Middle frontal gyrus (tissue), 1 donor: ENCODE measurements at regions not wholly inside any gene's neighbourhood (a gene's known extent, or its start where the extent isn't known, plus 50 kb on each side); places are given as distances from the start of the nearest gene placed in this dataset.
"Not testable (repeated sequence)": the region's sequence is repeated elsewhere in the genome, so short reads cannot be mapped to it uniquely, and the experiment has no call there.

Experiments
- DNase-seq: peaks from one replicate; pipeline ENCODE4 v3.0.0-alpha.2; 2015; ENCODE audit warnings: low spot score; ENCODE audit errors: extremely low spot score

DNA sequence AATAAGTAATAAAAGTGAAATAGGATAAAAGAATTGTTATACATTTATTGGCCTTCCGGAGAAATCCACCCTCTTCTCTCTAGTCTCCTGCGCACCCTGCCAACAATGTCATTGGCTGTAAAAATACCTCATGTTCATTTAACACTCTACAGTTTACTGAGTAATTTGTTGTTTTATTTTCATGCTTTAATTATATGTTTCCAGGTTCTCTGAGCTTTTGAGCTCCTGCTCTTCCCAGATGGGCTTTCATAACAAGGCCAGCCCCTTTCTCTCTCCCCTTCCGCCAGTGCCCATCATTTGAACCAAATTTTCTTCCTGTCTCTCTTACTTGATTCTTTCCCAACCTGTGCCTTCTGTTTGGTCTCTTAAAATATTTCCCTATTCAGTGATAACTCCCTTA is 144.6 kb upstream of the PRSS1 start:
- DNase-seq, result no peak

DNA sequence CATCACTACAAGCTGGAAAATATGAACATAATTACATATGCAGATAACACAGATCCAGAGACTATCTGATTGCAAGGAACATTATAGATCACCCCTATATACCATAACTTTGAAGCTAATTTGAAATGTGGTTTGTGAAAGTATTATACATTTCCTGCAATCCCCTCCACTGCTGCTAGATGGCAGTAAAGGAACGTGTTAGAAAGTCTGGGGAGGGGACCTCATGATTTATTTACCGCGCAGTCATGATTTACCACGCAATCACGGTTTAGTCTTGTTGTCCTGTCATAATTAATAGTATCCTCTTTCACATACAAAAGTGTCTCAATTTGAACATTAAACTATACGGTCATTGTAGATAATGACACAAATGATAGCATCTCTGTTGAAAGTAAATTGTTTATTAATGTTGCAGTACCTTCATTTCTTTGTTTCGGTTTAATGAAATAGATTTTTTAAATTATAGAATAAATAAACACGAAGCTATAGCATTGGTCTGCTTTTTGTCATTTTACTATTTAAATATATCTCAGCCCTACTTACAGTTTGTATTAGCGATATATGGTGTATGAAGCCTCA is 145.3 kb upstream of the PRSS1 start:
- DNase-seq, result no peak

DNA sequence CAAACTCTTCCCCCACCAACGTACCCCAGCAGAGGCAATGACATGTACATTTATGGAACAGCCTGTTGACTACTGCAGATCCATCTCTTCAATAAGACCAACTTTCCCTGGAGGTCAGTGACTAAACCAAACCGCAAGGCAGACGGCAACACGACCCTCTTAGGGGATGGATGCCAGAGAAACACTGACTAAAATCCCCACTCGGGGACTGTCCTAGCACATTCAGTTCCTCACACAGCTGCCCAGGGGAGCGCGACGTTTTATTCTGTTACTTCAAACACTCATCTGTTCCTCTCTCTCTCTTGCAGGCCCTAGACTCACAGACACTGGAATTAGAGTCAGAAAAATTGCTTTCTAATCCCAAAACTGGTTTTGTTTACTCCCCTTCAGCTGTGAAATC is 146.5 kb upstream of the PRSS1 start:
- no peak for DNase-seq

DNA sequence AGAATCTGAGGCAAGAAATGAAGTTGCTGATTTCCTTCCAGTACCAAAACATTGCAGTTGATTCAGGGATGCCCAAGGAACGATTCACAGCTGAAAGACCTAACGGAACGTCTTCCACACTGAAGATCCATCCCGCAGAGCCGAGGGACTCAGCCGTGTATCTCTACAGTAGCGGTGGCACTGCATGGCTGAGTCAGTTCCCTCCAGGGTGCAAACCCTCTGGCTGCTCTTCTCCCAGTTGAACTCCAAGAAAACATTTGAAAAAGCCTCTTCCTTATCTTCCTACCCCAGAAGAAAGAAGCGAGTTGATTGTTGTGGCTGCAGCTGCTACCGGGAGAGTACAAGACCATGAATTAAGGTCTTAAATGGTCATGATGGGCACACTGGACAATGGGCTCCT is 147.1 kb upstream of the PRSS1 start:
- DNase-seq, result no peak

DNA sequence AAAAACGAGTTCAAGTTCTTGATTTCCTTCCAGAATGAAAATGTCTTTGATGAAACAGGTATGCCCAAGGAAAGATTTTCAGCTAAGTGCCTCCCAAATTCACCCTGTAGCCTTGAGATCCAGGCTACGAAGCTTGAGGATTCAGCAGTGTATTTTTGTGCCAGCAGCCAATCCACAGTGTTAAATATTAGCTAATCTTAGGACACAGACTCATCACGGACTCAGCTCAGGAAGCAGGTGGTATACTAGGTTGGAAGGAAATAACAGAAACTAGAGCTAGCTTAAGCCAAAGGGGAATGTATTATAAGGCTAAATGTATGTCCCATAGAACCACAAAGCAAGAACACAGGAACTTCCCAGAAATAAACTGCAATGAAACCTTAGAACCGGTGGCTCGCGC is 151.0 kb upstream of the PRSS1 start:
- no peak for DNase-seq

DNA sequence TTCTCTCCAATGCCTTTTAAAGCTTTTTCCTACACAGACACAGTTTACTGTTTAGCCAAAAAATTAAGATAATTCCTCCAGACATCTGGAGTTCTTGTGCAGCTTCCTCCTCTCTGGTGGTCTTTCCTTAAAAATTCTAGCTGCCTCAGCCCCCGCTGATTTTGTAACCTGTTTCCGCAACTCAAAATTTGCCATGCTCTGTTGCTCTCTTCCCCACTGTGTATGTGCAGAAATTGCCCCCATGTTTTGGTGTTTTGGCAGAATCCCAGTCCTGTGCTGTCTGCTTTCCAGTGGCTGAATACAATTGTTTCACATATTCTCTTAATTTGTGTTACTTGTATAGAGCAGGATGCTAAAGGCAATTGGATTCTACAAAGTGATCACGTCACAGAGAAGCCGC is 151.7 kb upstream of the PRSS1 start:
- DNase-seq, result no peak

DNA sequence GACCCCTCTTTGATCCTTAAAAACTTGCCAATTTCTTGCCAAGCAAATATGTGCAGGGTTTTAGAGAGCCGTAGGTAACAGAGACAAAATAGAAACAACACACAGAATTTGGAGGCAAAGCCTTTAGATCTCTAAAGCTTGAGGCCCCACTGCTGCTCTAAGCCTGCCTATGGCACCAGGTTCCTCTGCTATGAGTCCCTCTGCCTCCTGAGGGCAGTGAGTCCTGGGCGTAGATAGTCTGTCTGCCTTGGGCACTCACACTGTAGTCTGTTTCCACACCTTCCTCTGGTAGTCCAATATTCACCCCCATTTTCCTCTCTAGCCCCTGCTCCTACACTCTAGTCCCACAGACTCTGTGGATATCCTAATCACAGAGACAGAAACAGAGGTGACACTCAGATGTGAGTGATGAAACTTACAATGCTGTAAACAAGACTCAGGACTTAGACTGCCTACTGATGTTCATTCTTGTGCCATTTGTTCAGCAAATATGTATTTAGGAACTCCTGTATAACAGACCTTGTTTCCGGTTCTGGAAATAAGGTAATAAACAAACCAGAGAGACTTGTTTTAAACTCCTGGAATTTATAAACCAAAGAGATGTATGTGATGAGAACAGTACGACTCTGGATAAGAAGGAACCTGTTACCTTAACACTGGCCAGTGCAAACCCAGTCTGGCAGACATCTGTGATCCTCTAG is 153.3 kb upstream of the PRSS1 start:
- no peak for DNase-seq

DNA sequence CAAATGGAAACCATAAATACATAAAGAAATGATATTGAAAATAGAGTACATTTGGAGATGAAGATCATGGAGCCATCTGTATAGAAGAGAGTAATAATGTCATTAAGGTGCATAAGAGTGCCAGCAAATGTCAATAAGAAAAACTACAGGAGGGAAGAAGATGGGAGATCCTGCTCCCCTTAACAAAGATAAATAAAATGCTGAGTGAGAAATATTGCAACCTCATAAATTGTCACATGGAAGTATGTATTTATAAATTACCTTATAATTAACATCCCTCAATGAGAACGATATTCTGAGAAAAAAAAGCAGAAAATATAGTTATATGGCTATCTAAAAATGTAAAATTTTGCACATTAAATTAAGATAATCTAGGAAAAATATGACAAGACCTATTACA is 155.2 kb upstream of the PRSS1 start:
- no peak for DNase-seq

DNA sequence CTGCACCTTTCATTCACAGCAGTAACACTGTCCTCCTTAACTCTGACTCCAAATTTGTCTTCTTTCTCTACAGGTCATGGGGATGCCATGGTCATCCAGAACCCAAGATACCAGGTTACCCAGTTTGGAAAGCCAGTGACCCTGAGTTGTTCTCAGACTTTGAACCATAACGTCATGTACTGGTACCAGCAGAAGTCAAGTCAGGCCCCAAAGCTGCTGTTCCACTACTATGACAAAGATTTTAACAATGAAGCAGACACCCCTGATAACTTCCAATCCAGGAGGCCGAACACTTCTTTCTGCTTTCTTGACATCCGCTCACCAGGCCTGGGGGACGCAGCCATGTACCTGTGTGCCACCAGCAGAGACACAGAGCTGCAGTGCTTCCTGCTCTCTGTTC is 156.2 kb upstream of the PRSS1 start:
- no peak for DNase-seq

DNA sequence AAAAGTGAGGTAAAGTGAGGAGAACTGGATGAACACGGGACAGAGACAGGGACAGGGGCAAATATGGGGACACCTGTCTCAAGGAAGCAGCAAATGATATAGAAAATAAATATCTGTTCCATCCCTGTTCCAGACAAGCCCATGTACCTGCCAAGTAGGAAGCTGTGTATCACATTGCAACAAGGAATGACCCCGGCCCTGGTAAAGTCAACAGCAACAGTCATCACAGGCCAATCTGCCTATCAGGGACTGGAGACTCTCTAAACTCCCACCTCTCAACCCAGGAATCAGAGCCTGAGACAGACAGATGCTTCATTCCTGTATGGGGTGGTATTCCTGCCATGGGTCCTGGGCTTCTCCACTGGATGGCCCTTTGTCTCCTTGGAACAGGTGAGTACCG is 156.6 kb upstream of the PRSS1 start:
- no peak for DNase-seq

DNA sequence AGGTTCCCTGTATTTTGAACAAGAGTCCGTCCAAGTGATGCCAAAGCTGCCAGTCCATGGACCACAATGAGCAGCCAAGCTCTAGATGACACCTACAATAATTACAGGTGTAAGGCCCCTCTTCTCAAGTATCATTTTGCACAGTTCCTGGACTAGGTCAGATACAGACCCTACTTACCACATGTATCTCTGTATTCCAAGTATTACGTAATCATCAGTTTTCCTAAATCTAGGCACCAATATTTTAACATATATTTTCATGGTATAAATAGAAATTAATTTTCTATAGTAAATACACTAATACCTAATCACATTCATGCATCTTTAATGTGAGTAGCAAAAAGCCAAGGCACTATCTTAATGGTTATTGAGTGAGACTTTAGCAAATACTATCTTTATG is 157.0 kb upstream of the PRSS1 start:
- no peak for DNase-seq

DNA sequence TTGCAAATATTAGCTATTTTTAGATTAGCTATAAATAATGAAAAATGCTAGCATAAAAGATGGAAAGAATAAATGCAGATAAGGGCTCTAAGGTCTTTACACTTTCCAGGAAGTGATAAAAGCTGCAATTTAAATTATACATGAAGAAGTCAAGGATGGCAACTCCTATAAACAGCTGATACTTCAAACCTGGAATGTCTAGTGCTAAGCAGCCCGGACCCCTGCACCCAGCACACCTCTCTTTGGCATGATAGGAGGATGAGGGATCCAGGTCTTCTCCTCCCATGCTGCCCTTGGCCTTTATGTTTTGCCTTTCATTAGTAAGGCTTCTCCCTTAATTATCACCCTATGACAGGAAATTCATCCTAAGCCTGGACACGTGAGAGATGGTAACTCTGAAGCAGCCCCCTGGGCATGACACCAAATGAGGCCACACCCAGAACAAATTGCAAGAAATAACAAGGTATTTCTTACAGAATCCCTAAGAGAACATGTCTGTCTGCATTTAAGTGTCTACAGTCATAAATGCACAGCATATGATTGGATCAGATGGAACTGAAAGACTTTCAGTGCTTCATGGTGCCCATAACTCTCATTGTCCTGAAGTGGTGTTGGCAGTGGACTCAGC is 158.3 kb upstream of the PRSS1 start:
- no peak for DNase-seq

DNA sequence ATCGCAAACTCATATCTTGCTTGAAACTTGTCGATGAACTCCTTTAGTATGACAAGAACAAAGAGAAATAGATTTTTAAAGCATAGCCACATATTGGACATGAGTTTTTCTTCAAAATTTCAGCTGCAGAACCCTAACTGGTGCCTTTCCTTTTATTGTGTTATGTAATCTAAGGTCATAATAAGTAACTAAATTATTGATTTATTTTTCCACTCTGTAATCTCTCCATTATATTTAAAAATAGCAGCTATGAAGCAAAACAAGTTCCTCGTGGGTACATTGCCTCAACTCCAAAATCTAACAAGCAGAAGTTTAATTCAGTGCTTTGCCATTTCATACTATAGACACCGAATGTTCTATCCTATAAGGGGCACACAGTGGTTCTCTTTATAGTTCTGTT is 159.2 kb upstream of the PRSS1 start:
- no peak for DNase-seq

DNA sequence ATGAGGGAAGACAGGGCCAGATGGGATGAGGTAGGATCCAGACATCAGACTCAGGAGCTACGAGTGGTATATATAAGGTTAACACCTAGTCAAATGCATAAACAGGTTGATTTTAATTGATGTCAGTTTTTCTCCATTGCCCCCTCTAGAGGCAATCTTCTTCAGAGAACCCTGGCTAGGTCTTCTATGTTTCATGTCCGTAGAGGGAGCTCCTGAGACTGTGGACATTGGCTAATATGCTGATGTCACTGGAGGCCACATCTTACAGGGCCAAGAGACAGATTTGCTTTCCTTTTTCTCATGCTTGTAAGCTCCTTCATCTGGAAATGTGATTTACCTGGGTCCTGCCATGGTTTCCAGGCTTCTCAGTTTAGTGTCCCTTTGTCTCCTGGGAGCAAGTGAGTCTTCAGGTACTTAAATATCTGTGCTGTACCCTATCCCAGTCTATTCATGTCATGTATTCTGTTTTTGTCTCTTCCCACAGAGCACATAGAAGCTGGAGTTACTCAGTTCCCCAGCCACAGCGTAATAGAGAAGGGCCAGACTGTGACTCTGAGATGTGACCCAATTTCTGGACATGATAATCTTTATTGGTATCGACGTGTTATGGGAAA is 161.6 kb upstream of the PRSS1 start:
- no peak for DNase-seq

DNA sequence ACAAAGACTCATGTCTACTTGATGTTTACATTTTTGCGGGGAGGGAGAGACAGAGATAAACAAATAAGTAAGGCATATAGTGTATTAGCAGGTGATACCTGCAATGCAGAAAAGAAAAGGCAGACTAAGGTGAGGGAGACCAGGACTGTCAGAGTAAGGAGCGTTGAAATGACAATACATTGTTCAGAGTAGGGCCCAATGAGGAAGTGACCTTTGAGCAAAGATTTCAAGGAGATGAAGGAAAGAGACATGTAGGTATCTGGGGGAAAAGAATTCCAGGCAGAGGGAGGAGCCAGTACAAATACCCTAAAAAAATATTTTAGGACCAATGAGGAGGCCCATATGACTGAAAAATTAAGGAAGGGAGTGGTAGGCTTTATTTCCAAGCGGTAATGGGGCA is 162.7 kb upstream of the PRSS1 start:
- DNase-seq, result no peak

DNA sequence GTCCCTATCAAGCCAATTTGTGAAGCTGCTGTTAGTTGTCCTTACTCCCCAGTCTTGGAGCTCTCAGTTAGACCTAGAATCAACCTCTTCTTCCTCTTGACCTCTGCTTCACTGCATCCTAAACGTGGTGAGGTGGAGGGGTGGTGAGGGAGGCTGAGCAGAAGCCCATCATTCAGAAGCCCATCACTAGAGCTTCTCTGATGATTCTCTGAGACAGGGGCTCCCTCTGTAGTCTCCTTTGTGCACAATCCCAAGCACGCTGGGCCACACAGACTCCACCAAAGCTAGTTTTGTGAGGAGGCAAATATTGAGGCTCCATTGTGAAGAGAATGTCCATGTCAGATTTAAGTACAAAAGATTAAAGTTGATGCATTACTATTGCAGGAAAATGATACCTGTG is 163.8 kb upstream of the PRSS1 start:
- no peak for DNase-seq

DNA sequence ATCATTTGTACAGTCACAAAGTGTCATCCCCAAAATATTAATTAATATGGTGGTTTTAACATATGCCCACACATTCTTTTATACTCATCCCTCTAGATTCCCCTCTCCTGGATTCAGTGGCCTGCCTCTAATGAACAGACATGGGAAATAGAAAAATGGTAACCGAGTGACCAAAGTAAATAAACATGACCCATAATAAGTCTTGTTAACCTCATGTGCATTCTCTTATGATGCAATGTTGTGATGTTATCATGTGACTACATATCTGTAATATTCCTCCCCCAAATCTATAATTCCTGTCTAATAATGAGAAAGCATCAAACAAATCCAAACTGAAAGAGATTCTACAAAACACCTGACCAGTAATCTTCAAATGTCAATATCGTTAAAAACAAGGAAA is 164.5 kb upstream of the PRSS1 start:
- no peak for DNase-seq

DNA sequence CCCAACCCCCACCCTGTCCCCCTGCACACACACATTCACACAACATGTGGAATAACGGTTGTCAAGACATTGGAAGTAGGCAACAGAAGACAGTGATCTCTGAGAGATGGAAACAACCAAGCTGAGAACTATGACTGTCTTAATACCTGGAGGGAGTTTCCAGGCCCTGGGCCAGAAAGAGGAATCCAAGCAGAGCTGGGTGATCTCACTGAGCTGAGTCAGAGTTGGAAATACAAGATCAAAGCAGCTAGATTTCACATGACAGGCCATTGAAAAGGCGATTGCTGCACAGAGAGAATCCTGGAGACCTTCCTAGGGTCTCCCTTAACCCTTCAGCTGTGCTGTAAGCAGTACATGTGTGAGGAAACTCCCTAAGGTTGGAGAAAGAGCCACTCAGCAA is 165.8 kb upstream of the PRSS1 start:
- no peak for DNase-seq

DNA sequence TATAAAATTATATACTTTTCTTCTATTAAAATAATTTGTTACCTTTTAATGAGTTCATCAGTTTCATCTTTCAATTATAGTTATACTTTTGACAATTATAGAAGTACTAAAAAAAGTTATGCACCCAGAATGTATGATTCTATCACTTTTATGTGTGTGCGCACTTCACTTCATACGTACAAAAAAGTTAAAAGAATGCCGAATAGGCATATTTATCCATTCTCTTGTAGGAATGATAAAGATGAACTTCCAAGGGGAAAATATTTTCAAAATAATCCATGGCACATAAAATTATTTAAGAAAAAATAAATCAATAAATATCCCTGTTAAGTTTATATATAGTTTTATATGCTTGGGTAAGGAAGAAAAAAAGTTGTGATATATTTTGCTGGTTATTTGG is 166.9 kb upstream of the PRSS1 start:
- no peak for DNase-seq

DNA sequence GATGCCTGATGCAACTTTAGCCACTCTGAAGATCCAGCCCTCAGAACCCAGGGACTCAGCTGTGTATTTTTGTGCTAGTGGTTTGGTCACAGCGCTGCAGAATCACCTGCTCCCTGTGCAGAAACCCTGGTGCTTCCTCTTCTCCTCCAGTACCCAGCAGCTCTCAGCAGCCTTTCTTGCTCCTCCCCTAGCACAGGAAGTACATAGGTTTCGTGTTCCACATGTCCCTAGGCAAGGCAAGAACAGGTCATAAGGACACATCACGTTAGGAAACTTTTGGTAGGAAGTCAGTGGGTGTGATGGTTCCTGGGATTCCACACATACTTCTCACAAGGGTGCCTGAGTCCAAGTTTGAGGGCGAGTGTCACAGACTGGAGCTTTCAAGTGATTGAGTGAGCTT is 167.9 kb upstream of the PRSS1 start:
- no peak for DNase-seq

DNA sequence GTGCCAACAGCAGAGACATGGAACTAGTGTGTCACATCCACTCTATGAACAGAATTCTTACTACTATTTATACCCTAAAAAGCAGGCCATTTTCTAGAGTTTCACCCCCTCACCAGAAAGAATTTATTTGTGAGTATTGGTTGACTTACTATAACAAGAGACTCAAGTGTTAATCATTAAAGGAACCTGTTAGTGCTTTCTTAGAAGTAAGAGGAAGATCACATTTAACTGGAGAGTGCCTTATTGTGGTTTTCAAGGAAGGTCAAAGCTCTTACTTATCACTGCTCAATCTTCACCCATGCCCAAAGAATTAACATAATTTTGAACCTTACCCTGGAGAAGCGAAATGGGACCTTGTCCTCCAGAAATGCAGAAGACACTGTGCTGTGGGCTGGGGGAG is 169.3 kb upstream of the PRSS1 start:
- no peak for DNase-seq

DNA sequence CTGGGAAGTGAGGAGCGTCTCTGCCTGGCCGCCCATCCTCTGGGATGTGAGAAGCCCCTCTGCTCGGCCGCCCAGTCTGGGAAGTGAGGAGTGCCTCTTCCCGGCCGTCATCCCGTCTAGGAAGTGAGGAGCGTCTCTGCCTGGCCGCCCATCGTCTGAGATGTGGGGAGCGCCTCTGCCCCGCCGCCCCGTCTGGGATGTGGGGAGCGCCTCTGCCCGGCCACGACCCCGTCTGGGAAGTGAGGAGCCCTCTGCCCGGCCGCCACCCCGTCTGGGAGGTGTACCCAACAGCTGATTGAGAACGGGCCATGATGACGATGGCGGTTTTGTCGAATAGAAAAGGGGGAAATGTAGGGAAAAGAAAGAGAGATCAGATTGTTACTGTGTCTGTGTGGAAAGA is 173.9 kb upstream of the PRSS1 start:
- not testable (repeated sequence) for DNase-seq

DNA sequence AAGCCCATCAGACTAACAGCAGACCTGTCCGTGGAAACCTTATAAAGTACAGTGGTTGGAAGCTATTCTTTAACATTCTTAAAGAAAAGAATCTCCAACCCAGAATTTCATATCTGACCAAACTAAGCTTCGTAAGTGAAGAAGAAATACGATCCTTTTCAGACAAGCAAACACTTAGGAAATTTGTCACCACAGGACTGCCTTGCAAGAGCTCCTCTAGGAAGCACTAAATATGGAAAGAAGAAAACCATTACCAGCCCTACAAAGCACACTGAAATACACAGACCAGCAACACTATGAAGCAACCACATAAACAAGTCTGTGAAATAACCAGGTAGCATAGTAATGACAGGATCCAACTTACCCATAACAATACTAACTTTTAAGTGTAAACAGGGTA is 177.7 kb upstream of the PRSS1 start:
- no peak for DNase-seq
